SJCRH30 (cell line): ENCODE measurements at regions not wholly inside any gene's neighbourhood (a gene's known extent, or its start where the extent isn't known, plus 50 kb on each side); places are given as distances from the start of the nearest gene placed in this dataset.
"Not testable (repeated sequence)": the region's sequence is repeated elsewhere in the genome, so short reads cannot be mapped to it uniquely, and the experiment has no call there.

Source experiments
- DNase-seq, 2 experiments: peaks; one replicate each; pipeline ENCODE4 v3.0.0-alpha.2; 2015 to 2020
- H3K27ac ChIP-seq: fragments of 250-450 bp; sonication (Bioruptor Pico); 2 replicates; pipeline ENCODE4 v1.5.1; 2020; ENCODE audit warnings: mild to moderate bottlenecking, moderate library complexity
- H3K27me3 ChIP-seq: fragments of 250-450 bp; sonication (Bioruptor Pico); 2 replicates; pipeline ENCODE4 v1.5.1; 2020; ENCODE audit warnings: mild to moderate bottlenecking, moderate library complexity
- H3K36me3 ChIP-seq: fragments of 250-450 bp; sonication (Bioruptor Pico); 2 replicates; pipeline ENCODE4 v1.5.1; 2020; ENCODE audit warnings: mild to moderate bottlenecking, moderate library complexity
- H3K4me1 ChIP-seq: fragments of 250-450 bp; sonication (Bioruptor Pico); 2 replicates; pipeline ENCODE4 v1.5.1; 2020; ENCODE audit warnings: mild to moderate bottlenecking, moderate library complexity
- H3K4me3 ChIP-seq: fragments of 250-450 bp; sonication (Bioruptor Pico); 2 replicates; pipeline ENCODE4 v1.5.1; 2020; ENCODE audit warnings: mild to moderate bottlenecking, moderate library complexity
- H3K9me3 ChIP-seq: fragments of 250-450 bp; sonication (Bioruptor Pico); replicated peaks from 2 replicates; pipeline ENCODE4 v1.5.1; 2020; ENCODE audit warnings: mild to moderate bottlenecking, moderate library complexity

GRCh38 chr1:166395729-166396128 is 228.9 kb upstream of the FAM78B start:
- no peaks in the 10 kb centered on the region for H3K27me3 ChIP-seq
- H3K27ac ChIP-seq: no peak overlapping the region
- H3K9me3 ChIP-seq: no peaks in the 10 kb centered on the region
- H3K4me1 ChIP-seq: no peaks in the 10 kb centered on the region
- no peak overlapping the region for H3K4me3 ChIP-seq
- H3K36me3 ChIP-seq: no peaks in the 10 kb centered on the region
- no peak for DNase-seq

DNA sequence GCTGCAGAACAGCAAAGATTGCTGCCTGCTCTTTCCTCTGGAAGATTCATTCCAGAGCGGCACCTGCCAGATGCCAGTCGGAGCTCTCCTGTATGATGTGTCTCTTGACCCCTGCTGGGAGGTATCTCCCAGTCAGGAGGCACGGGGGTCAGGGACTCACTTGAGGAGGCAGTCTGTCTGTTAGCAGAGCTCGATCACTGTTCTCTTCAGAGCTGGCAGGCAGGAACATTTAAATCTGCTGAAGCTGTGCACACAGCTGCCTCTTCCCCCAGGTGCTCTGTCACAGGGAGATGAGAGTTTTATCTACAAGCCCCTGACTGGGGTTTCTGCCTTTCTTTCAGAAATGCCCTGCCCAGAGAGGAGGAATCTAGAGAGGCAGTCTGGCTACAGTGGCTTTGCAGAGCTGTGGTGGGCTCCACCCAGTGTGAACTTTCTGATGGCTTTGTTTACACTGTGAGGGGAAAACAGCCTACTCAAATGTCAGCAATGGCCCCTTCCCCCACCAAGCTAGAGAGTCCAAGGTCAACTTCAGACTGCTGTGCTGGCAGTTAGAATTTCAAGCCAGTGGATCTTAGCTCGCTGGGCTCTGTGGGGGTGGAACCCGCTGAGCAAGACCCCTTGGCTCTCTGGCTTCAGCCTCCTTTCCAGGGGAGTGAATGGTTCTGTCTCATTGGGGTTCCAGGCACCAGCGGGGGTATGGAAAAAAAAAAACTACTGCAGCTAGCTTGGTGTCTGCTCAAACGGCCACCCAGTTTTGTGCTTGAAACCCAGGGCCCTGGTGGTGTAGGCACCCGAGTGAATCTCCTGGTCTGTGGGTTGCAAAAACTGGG is 242.7 kb upstream of the FAM78B start:
- not testable (repeated sequence) for H3K9me3 ChIP-seq, DNase-seq, H3K4me3 ChIP-seq, H3K27ac ChIP-seq, H3K36me3 ChIP-seq, H3K4me1 ChIP-seq, H3K27me3 ChIP-seq

- Histone ChIP-seq H3K9me3 (no peaks in the 10 kb centered on the region), H3K36me3 (no peaks in the 10 kb centered on the region), H3K4me1 (no peaks in the 10 kb centered on the region), H3K27me3 (no peaks in the 10 kb centered on the region), H3K27ac (no peak overlapping the region), H3K4me3 (no peak overlapping the region)
- DNase-seq: no peak
These were observed 243.2 kb upstream of the FAM78B start for GRCh38 chr1:166410083-166410385.

GRCh38 chr1:166416831-166417230 is 250.0 kb upstream of the FAM78B start:
- not testable (repeated sequence) for H3K4me3 ChIP-seq, H3K9me3 ChIP-seq, H3K27ac ChIP-seq, H3K4me1 ChIP-seq, H3K27me3 ChIP-seq, H3K36me3 ChIP-seq, DNase-seq

DNA sequence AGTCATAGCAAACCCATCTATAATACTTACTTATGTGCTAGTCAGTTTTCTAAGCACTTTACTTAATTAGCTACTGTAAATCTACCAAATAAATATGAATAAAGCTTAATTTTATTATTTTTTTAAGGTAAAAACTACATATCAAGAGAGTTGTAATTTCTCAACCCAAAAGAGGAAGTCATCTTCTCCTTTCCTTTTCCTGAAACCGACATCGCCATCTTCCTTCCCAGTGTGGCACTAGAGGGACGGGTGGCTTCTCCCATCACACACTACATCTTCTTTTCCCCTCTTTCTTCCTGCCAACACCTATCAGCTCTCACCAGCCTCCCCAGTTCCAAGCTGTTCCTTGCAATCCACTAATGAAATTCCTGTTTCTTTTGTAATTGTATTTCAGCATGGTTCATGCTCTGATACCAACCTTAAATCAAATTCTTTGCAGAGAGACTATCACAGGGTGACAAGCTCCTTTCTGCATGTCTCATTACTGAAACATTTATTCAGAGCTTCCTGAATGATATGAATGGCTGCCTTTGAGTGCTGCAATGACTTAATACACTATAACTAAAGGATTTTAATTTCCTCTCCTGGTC is 251.6 kb upstream of the FAM78B start:
- no peak for DNase-seq
- Histone ChIP-seq H3K27me3 (no peaks in the 10 kb centered on the region), H3K27ac (no peak overlapping the region), H3K36me3 (no peaks in the 10 kb centered on the region), H3K9me3 (no peaks in the 10 kb centered on the region), H3K4me3 (no peak overlapping the region), H3K4me1 (no peaks in the 10 kb centered on the region)

DNA sequence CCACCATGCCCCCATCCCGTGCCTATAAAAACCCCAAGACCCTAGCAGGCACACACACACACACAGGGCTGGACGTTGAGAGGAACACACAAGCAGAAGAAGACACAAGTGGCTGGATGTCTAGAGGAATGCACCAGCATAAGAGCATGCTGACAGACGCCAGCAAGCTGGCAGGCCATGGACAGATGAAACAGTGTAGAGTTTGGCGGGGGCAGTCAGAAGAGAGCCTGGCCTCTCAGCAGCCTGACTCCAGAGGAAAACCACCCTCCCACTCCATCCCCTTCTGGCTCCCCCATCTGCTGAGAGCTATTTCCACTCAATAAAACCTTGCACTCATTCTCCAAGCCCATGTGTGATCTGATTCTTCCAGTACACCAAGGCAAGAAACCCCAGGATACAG is 255.8 kb upstream of the FAM78B start:
- H3K27ac ChIP-seq, H3K36me3 ChIP-seq, H3K27me3 ChIP-seq, H3K4me3 ChIP-seq, H3K9me3 ChIP-seq, H3K4me1 ChIP-seq, DNase-seq: not testable (repeated sequence)

DNA sequence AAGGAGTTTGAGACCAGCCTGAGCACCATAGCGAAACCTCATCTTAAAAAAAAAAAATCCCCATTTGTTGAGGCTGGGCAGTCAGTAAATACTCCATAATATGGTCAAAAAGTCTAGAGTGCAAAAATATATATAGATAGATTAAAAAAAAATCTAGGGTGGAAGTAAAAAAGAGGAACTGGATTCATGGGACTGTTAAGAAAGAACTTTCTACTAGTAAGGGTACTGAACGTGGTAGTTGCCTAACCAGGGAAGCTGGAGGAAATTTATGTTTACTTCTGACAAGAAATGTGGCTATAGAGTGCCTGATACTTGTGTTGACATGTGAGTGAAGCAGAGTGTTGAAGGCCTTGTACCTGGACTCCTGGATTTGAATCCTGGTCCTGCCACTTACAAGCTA is 265.9 kb upstream of the FAM78B start:
- H3K27me3 ChIP-seq: no peaks in the 10 kb centered on the region
- H3K36me3 ChIP-seq: no peaks in the 10 kb centered on the region
- H3K4me1 ChIP-seq: no peaks in the 10 kb centered on the region
- no peak overlapping the region for H3K4me3 ChIP-seq
- no peak overlapping the region for H3K27ac ChIP-seq
- H3K9me3 ChIP-seq: no peaks in the 10 kb centered on the region
- no peak for DNase-seq

DNA sequence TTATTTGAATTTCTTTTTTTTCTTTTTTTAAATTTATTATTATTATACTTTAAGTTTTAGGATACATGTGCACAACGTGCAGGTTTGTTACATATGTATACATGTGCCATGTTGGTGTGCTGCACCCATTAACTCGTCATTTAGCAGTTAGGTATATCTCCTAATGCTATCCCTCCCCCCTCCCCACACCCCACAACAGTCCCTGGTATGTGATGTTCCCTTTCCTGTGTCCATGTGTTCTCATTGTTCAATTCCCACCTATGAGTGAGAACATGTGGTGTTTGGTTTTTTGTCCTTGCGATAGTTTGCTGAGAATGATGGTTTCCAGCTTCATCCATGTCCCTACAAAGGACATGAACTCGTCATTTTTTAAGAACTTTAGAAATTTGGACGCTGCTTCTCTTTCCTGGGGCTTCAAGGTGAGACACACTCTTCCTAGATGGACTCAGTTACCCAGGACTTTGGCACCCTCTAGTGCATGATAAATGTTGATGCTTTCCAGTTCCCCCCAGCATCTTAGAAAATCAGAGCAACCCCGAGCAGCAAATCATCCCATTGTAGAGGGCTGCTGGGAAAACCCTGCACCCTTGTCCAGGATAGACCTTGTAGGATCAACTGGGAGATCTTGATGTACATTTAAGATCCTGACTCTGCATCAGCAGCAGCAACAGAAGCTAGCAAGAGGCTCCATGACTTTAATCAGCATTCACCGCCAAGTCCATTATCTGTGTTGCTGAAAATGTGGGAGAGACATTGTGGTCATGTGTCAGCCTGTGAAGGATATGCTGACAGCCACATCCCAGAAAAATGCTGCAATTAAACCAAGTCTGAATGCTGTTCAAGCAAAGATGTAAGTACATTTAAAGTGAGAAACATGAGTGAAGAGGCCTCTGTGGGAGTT is 266.9 kb upstream of the FAM78B start:
- peak; percentile 6 to 55 for DNase-seq

GRCh38 chr1:166457700-166458099 is 290.9 kb upstream of the FAM78B start:
- H3K27ac ChIP-seq: no peak overlapping the region
- no peaks in the 10 kb centered on the region for H3K4me1 ChIP-seq
- no peak for DNase-seq

More for the DNA sequence above, 266.9 kb upstream of the FAM78B start:
- H3K36me3 ChIP-seq, H3K4me3 ChIP-seq, H3K27me3 ChIP-seq, H3K27ac ChIP-seq, H3K9me3 ChIP-seq, H3K4me1 ChIP-seq: not testable (repeated sequence)

DNA sequence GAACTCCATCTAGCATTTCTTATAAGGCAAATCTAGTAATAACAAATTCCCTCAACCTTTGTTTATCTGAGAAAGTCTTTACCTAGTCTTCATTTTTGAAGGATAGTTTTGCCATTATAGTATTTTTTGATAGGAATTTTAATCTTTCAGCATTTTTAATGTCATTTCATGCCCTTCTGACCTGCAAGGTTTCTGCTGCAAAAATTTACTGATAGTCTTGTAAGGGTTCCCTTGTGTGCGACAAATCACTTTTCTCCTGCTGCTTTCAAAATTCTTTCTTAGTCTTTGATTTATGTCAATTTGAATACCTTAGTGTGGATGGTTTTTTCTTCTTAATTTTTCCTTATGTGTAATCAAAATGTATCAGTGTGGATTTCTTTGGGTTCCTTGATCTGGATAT is 297.5 kb upstream of the FAM78B start:
- Histone ChIP-seq H3K9me3 (no peaks in the 10 kb centered on the region), H3K36me3 (no peaks in the 10 kb centered on the region), H3K27ac (no peak overlapping the region), H3K27me3 (no peaks in the 10 kb centered on the region), H3K4me3 (no peak overlapping the region), H3K4me1 (no peaks in the 10 kb centered on the region)
- no peak for DNase-seq

More at GRCh38 chr1:166457700-166458099, 290.9 kb upstream of the FAM78B start:
- H3K36me3 ChIP-seq: no peaks in the 10 kb centered on the region
- H3K9me3 ChIP-seq: no peaks in the 10 kb centered on the region
- no peak overlapping the region for H3K4me3 ChIP-seq
- no peaks in the 10 kb centered on the region for H3K27me3 ChIP-seq

DNA sequence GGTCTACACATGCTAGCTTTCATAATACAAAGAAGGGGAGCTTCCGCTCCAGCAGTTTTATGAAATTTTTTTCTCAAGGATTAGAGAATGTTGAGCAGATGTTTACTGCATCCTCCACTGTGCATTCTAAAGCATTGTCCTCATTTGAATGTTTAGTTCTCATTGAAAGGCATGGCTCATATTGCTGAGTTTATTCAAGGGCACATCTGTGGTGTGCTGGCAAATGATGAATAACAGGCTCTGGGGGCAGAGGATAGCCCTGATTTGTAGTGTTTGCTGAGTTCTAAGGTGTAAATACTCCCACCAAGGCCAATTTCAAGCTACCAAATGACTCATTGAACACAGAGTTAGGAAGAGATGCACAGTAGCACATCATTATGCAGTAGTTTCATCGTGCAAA is 303.2 kb upstream of the FAM78B start:
- DNase-seq: no peak
- Histone ChIP-seq H3K36me3 (no peaks in the 10 kb centered on the region), H3K4me1 (no peaks in the 10 kb centered on the region), H3K27me3 (no peaks in the 10 kb centered on the region), H3K27ac (no peak overlapping the region), H3K9me3 (no peaks in the 10 kb centered on the region), H3K4me3 (no peak overlapping the region)

- H3K27ac ChIP-seq: no peak overlapping the region
- no peaks in the 10 kb centered on the region for H3K9me3 ChIP-seq
- no peaks in the 10 kb centered on the region for H3K36me3 ChIP-seq
- no peaks in the 10 kb centered on the region for H3K27me3 ChIP-seq
- H3K4me1 ChIP-seq: no peaks in the 10 kb centered on the region
- H3K4me3 ChIP-seq: no peak overlapping the region
- DNase-seq: no peak
These were observed 303.6 kb upstream of the FAM78B start for GRCh38 chr1:166470441-166470840.

- H3K27ac ChIP-seq: no peak overlapping the region
- H3K9me3 ChIP-seq: no peaks in the 10 kb centered on the region
- no peaks in the 10 kb centered on the region for H3K36me3 ChIP-seq
- H3K27me3 ChIP-seq: no peaks in the 10 kb centered on the region
- no peak overlapping the region for H3K4me3 ChIP-seq
- H3K4me1 ChIP-seq: no peaks in the 10 kb centered on the region
- DNase-seq: no peak
These were observed 304.6 kb upstream of the FAM78B start for GRCh38 chr1:166471359-166471758.

DNA sequence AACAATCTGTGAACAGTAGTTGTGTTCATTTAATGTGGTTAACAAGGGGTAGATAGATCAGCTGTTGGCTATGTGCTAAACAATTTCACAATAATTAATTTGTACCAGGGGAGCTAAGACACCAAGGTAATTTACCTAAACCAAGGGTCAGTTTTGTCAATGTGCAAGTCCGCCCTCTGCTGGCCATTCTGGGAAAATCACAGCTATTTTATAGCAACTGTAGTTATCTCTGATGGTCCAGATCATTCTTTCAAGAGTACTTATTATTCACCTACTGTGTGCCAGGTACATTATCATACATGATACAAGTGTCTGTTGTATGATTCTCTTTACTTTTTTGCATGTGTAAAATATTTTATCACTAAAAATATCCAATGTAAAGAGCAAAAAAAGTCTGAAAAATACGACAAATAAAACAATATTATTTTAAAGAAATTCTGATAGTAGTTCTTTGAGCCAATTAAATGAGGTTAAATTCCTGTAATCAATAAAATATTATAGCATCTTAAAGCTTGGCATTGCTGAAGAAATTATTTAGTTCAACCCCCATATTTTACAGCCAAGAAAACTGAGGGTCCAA is 312.3 kb upstream of the FAM78B start:
- Histone ChIP-seq H3K27me3 (no peaks in the 10 kb centered on the region), H3K9me3 (no peaks in the 10 kb centered on the region), H3K4me1 (no peaks in the 10 kb centered on the region), H3K4me3 (no peak overlapping the region), H3K27ac (no peak overlapping the region), H3K36me3 (no peaks in the 10 kb centered on the region)
- peak; percentile 10 to 63 for DNase-seq

- no peak overlapping the region for H3K4me3 ChIP-seq
- DNase-seq: no peak
- no peaks in the 10 kb centered on the region for H3K27me3 ChIP-seq
- H3K36me3 ChIP-seq: no peaks in the 10 kb centered on the region
- no peak overlapping the region for H3K27ac ChIP-seq
- 0 out of 2 replicates have a peak, but pooled peaks cover 3% of the 10 kb centered on the region for H3K4me1 ChIP-seq
- H3K9me3 ChIP-seq: no peaks in the 10 kb centered on the region
These were observed 317.7 kb upstream of the FAM78B start for GRCh38 chr1:166484471-166484870.
